GM06990 (cell line): ENCODE measurements at regions not wholly inside any gene's neighbourhood (a gene's known extent, or its start where the extent isn't known, plus 50 kb on each side); places are given as distances from the start of the nearest gene placed in this dataset.

ENCODE experiments used
- DNase-seq: peaks from one replicate; pipeline ENCODE4 v3.0.0-alpha.2; 2011; ENCODE audit not compliant: insufficient read length; ENCODE audit errors: extremely low read depth
- H3K27me3 ChIP-seq: replicated peaks from 2 replicates; pipeline ENCODE4 v1.6.0; 2011; ENCODE audit warnings: low read length; ENCODE audit not compliant: control insufficient read depth, insufficient read depth
- H3K36me3 ChIP-seq: 2 replicates; pipeline ENCODE4 v1.5.1; 2011; ENCODE audit warnings: low read length; ENCODE audit not compliant: control insufficient read depth, insufficient read depth
- H3K4me3 ChIP-seq: replicated peaks from 2 replicates; pipeline ENCODE4 v1.5.1; 2011; ENCODE audit warnings: low read depth, mild to moderate bottlenecking, control low read depth, low read length
- TF ChIP-seq, protein P1 (sequence below): IDR thresholded peaks from 2 replicates; pipeline ENCODE4 v1.5.1; 2011; ENCODE audit warnings: low read length, control low read depth, mild to moderate bottlenecking, inconsistent platforms; ENCODE audit not compliant: insufficient read depth, poor library complexity, severe bottlenecking

DNA sequence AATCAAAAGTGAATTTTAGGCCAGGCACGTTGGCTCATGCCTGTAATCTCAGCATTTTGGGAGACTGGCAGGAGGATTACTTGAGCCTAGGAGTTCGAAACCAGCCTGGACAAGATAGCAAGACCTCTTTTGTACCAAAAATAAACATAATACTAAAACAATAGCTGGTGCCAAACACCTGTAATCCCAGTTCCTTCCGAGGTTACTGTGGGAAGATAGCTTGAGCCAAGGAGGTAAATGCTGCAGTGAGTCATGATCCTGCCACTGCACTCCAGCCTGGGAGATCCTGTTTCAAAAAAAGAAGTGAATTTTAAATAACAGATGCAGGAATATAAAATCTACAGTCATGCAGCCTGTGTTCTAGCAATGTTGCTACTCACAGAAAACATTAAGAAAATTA, 488.3 kb downstream of the PPARGC1A start:
- H3K27me3 ChIP-seq = no peaks in the 10 kb centered on the region
- no peak for DNase-seq
- H3K36me3 ChIP-seq = no peaks in the 10 kb centered on the region
- TF ChIP-seq, protein P1, sequence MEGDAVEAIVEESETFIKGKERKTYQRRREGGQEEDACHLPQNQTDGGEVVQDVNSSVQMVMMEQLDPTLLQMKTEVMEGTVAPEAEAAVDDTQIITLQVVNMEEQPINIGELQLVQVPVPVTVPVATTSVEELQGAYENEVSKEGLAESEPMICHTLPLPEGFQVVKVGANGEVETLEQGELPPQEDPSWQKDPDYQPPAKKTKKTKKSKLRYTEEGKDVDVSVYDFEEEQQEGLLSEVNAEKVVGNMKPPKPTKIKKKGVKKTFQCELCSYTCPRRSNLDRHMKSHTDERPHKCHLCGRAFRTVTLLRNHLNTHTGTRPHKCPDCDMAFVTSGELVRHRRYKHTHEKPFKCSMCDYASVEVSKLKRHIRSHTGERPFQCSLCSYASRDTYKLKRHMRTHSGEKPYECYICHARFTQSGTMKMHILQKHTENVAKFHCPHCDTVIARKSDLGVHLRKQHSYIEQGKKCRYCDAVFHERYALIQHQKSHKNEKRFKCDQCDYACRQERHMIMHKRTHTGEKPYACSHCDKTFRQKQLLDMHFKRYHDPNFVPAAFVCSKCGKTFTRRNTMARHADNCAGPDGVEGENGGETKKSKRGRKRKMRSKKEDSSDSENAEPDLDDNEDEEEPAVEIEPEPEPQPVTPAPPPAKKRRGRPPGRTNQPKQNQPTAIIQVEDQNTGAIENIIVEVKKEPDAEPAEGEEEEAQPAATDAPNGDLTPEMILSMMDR = no peak
- no peak overlapping the region for H3K4me3 ChIP-seq

- Histone ChIP-seq H3K27me3 (no peaks in the 10 kb centered on the region), H3K4me3 (no peak overlapping the region), H3K36me3 (no peaks in the 10 kb centered on the region)
- no peak for DNase-seq
- TF ChIP-seq, protein P1 = no peak
Measured at GRCh38 chr4:23392860-23393458, 496.9 kb downstream of the PPARGC1A start.

DNA sequence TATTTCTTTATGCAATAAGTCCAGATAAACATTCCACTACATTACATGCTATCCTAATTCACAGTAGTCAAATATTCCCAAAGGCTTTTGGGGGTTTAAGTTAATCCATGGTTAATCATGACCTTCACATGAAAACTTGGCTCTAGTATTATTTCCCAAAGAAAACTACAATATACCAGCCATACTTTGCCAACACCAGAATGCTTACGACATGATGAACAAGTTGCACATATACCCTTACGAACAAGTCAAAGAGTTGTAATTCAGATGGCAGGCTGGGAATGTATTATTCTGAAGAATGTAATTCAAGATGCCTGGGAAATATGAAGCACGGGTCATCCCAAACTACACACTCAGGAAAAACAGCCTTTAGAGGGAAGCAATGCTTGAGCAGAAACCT, 499.6 kb downstream of the PPARGC1A start:
- Histone ChIP-seq H3K36me3 (no peaks in the 10 kb centered on the region), H3K27me3 (no peaks in the 10 kb centered on the region), H3K4me3 (no peak overlapping the region)
- no peak for DNase-seq
- TF ChIP-seq, protein P1 = no peak

DNA sequence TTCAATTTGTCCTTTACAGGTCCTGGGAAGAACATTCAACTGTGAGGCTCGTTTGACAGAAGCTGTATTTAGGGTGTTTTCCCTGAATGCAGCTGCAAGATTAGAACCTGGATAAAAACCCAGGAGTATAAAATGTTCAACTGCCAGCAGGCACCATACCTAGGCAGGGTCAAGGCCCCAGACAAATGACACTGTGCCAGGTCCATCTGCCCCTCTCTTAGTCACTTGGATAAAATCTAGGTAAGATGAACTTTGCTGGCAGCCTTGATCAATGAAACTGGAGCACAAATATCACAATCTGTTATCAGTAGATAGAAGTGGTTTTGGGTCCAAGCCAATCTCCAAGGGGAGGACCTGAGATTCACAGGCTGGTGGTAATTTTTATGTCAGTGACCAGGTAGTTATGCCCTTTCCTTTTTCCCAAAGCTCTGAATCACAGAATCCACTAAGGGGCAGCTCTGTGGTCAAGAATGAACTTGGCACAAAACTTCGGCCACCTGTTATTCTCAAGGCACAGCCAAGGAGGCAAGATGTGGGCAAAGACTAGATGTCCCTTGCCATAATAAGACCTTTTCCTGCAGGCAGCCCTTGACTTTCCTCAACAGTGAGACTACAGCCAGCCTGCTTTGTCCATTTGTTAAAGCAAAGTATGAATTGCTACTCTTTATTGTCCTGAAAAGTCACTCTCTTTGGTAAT, 501.0 kb downstream of the PPARGC1A start:
- H3K36me3 ChIP-seq = no peaks in the 10 kb centered on the region
- no peak for DNase-seq
- H3K4me3 ChIP-seq = no peak overlapping the region
- TF ChIP-seq, protein P1 = no peak
- no peaks in the 10 kb centered on the region for H3K27me3 ChIP-seq

- H3K36me3 ChIP-seq = no peaks in the 10 kb centered on the region
- DNase-seq = no peak
- no peak overlapping the region for H3K4me3 ChIP-seq
- TF ChIP-seq, protein P1 = no peak
- H3K27me3 ChIP-seq = no peaks in the 10 kb centered on the region
Measured at GRCh38 chr4:23388255-23388654, 501.6 kb downstream of the PPARGC1A start.

GRCh38 chr4:23384741-23385140, 505.1 kb downstream of the PPARGC1A start:
- Histone ChIP-seq H3K27me3 (no peaks in the 10 kb centered on the region), H3K36me3 (no peaks in the 10 kb centered on the region), H3K4me3 (no peak overlapping the region)
- TF ChIP-seq, protein P1 = no peak
- DNase-seq = no peak
